ENCODE measurements at regions not wholly inside any gene's neighbourhood (a gene's known extent, or its start where the extent isn't known, plus 50 kb on each side); places are given as distances from the start of the nearest gene placed in this dataset.

DNA sequence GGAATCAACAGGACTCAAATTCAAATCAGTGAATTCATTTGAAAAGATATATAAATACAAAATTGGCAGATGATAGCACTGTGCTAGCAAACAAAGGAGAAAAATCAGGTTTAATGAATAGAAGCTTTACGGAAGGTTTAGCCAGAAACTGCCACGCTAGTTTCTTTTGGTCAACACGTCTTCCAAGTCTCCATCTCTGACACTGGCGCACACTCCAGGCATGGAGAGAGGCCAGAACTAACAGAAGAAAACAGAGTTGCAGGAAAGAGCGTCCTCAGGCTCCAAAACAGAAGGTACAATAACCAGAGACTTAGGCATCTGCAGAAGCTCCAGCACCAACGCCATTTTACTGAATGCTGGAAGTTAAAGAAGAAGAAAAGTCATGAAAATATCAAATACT, 497.3 kb upstream of the FRG1 start:
- no peak overlapping the region for H3K9ac ChIP-seq (ENCODE audit: low read length)
- no peaks in the 10 kb centered on the region for H3K9me3 ChIP-seq (ENCODE audit: control insufficient read depth in 1 of 2, insufficient read depth in 1 of 2, low read depth in 1 of 2, low read length in 2 of 2)
- BruUV-seq (replicated peaks): no TSS peak
- no peaks in the 10 kb centered on the region for H3K9me2 ChIP-seq (ENCODE audit: insufficient read depth)
- no peak overlapping the region for H3K4me2 ChIP-seq (ENCODE audit: low read length)
- no peaks in the 10 kb centered on the region for H4K20me1 ChIP-seq (ENCODE audit: insufficient read depth)
- no peaks in the 10 kb centered on the region for H3K4me1 ChIP-seq (ENCODE audit: control insufficient read depth in 1 of 2, insufficient read depth in 2 of 2, low read length in 2 of 2)
- no peaks in the 10 kb centered on the region for H3K79me2 ChIP-seq (ENCODE audit: insufficient read depth, low read length)
- DNase-seq (ENCODE audit: low read depth, low spot score) (no peak), ATAC-seq (no peak)
- TF ChIP-seq, protein P1, sequence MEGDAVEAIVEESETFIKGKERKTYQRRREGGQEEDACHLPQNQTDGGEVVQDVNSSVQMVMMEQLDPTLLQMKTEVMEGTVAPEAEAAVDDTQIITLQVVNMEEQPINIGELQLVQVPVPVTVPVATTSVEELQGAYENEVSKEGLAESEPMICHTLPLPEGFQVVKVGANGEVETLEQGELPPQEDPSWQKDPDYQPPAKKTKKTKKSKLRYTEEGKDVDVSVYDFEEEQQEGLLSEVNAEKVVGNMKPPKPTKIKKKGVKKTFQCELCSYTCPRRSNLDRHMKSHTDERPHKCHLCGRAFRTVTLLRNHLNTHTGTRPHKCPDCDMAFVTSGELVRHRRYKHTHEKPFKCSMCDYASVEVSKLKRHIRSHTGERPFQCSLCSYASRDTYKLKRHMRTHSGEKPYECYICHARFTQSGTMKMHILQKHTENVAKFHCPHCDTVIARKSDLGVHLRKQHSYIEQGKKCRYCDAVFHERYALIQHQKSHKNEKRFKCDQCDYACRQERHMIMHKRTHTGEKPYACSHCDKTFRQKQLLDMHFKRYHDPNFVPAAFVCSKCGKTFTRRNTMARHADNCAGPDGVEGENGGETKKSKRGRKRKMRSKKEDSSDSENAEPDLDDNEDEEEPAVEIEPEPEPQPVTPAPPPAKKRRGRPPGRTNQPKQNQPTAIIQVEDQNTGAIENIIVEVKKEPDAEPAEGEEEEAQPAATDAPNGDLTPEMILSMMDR (IDR thresholded peaks at IDR 0.05 in 2 of 3, conservative IDR thresholded peaks at IDR 0.05 in 1 of 3; ENCODE audit: borderline replicate concordance in 1 of 3, insufficient read depth in 1 of 3, low read depth in 2 of 3, low read length in 2 of 3): no peak
- TF ChIP-seq EZH2phosphoT487 (IDR thresholded peaks at IDR 0.05; ENCODE audit: borderline replicate concordance): no peak
- no peak for TF ChIP-seq FOSL1 (IDR thresholded peaks at IDR 0.05; ENCODE audit: low read depth)
- TF ChIP-seq EZH2 (IDR thresholded peaks at IDR 0.05): no peak
- TF ChIP-seq, protein P2, sequence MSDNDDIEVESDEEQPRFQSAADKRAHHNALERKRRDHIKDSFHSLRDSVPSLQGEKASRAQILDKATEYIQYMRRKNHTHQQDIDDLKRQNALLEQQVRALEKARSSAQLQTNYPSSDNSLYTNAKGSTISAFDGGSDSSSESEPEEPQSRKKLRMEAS (IDR thresholded peaks at IDR 0.05): no peak
- TF ChIP-seq YY1 (IDR thresholded peaks at IDR 0.05; ENCODE audit: extremely low read depth, insufficient replicate concordance, low read depth, low read length): no peak
- TF ChIP-seq CBX3 (IDR thresholded peaks at IDR 0.05; ENCODE audit: low read depth): no peak
- TF ChIP-seq ZFX (IDR thresholded peaks at IDR 0.05): no peak
- TF ChIP-seq EGR1 (IDR thresholded peaks at IDR 0.05; ENCODE audit: low read depth): no peak
- TF ChIP-seq POLR2A (IDR thresholded peaks at IDR 0.05; ENCODE audit: borderline replicate concordance, extremely low read depth, insufficient read depth, insufficient read length): no peak
- TF ChIP-seq, protein P3, sequence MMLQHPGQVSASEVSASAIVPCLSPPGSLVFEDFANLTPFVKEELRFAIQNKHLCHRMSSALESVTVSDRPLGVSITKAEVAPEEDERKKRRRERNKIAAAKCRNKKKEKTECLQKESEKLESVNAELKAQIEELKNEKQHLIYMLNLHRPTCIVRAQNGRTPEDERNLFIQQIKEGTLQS (IDR thresholded peaks at IDR 0.05): no peak
- H3K4me3 ChIP-seq (replicated peaks in 1 of 2; ENCODE audit: low read depth in 1 of 2, low read length in 2 of 2): no peak overlapping the region
- RAD21 ChIA-PET (ENCODE audit: low non-redundant PET in 1 of 2, low total read pairs in 2 of 2, uncharacterized antibody in 2 of 2, unreplicated experiment in 2 of 2): no interaction called here
- POLR2A ChIA-PET: no interaction called here
- H2AFZ ChIP-seq (ENCODE audit: low read depth, low read length, poor library complexity, severe bottlenecking): no peak overlapping the region
- H3K27me3 ChIP-seq (ENCODE audit: insufficient read depth, low read length): no peaks in the 10 kb centered on the region
- H3K27ac ChIP-seq (ENCODE audit: low read depth, low read length): no peak overlapping the region
- no peaks in the 10 kb centered on the region for H3K36me3 ChIP-seq (ENCODE audit: control insufficient read depth in 1 of 2, insufficient read depth in 2 of 2, low read length in 2 of 2)
- CTCF ChIA-PET: no interaction called here
- intact Hi-C loops (cut with micrococcal nuclease): no loop called here
